Panc1 (cell line): ENCODE measurements at regions not wholly inside any gene's neighbourhood (a gene's known extent, or its start where the extent isn't known, plus 50 kb on each side); places are given as distances from the start of the nearest gene placed in this dataset.

Experiments used
- ATAC-seq: fragments of 200-7000 bp; cut with Tn5 transposase; 2 replicates; pipeline ENCODE4 v1.9.1; 2020; ENCODE audit warnings: mild to moderate bottlenecking, moderate library complexity
- BruUV-seq: library from RNA; stranded (reverse); fragments of 400-500 nt; replicated peaks from 2 replicates; lab custom pipeline; 2021; lab: Mats Ljungman, UMichigan
- CTCF ChIA-PET: fragments of 300-600 bp; sonication (Branson Sonifier 250); formaldehyde crosslinking; loops from one replicate; lab custom pipeline; 2022; ENCODE audit warnings: antibody characterized with exemption; lab: Charles Lee
- POLR2A ChIA-PET: fragments of 300-600 bp; sonication (Branson Sonifier 250); formaldehyde crosslinking; loops from one replicate; lab custom pipeline; 2022; ENCODE audit warnings: antibody characterized with exemption; lab: Charles Lee
- DNase-seq: peaks from one replicate; pipeline ENCODE4 v3.0.0-alpha.2; 2010; ENCODE audit warnings: low read depth, low spot score
- H3K27ac ChIP-seq: 2 replicates; pipeline ENCODE4 v1.5.1; 2011; ENCODE audit warnings: mild to moderate bottlenecking, low read length, inconsistent platforms
- H3K27me3 ChIP-seq: fragments of 200-500 bp; sonication (Bioruptor generic); 2 replicates; pipeline ENCODE4 v1.6.0; 2014; ENCODE audit warnings: low read length, inconsistent platforms; ENCODE audit not compliant: control insufficient read depth, insufficient read depth
- H3K36me3 ChIP-seq: fragments of 200-500 bp; sonication (Bioruptor generic); 2 replicates; pipeline ENCODE4 v1.5.1; 2014; ENCODE audit warnings: inconsistent platforms, mild to moderate bottlenecking, low read length, moderate library complexity; ENCODE audit not compliant: control insufficient read depth, insufficient read depth
- H3K4me1 ChIP-seq: 2 replicates; pipeline ENCODE4 v1.5.1; 2011; ENCODE audit warnings: inconsistent platforms, mild to moderate bottlenecking, low read length, moderate library complexity; ENCODE audit not compliant: control insufficient read depth, insufficient read depth
- H3K4me3 ChIP-seq, 2 experiments: 2 replicates each; pipeline ENCODE4 v1.5.1; 2011 to 2012; ENCODE audit warnings: low read depth in 2 of 2, low read length in 2 of 2, mild to moderate bottlenecking in 2 of 2, inconsistent platforms in 1 of 2, moderate library complexity in 1 of 2
- H3K9me3 ChIP-seq: fragments of 200-500 bp; sonication (Bioruptor generic); 2 replicates; pipeline ENCODE4 v1.5.1; 2014; ENCODE audit warnings: low read depth, mild to moderate bottlenecking, inconsistent platforms, low read length, moderate library complexity; ENCODE audit not compliant: control insufficient read depth, insufficient read depth
- POLR2AphosphoS5 ChIP-seq: IDR thresholded peaks from 2 replicates; pipeline ENCODE4 v1.6.1; 2012; ENCODE audit warnings: mild to moderate bottlenecking, low read depth, low read length, moderate library complexity
- REST ChIP-seq, 2 experiments: IDR thresholded peaks; 2 replicates each; pipeline ENCODE4 v1.6.1; 2011 to 2012; ENCODE audit warnings: low read depth in 2 of 2, control low read depth in 1 of 2, low read length in 1 of 2, mild to moderate bottlenecking in 1 of 2, moderate library complexity in 1 of 2; ENCODE audit not compliant: insufficient read depth in 1 of 2
- SIN3A ChIP-seq: IDR thresholded peaks from 2 replicates; pipeline ENCODE4 v1.6.1; 2012; ENCODE audit warnings: low read depth, mild to moderate bottlenecking, low read length, moderate library complexity, borderline replicate concordance; ENCODE audit not compliant: insufficient read depth
- TCF7L2 ChIP-seq: IDR thresholded peaks from 2 replicates; pipeline ENCODE4 v1.6.1; 2011; ENCODE audit warnings: mild to moderate bottlenecking, low read depth, low read length, inconsistent platforms
- in situ Hi-C: cut with HindIII; loops from 2 replicates; pipeline ENCODE4 v1.10.0; 2016; ENCODE audit warnings: low sequenced_read_pairs, low pct_unique_long_range_greater_than_20kb
- intact Hi-C: fragments of 100-400 bp; cut with micrococcal nuclease; formaldehyde crosslinking; loops from one replicate; pipeline ENCODE4 v1.10.0; 2022; ENCODE audit not compliant: unreplicated experiment
- TF ChIP-seq, protein P1 (sequence below): fragments of 450-650 bp; IDR thresholded peaks from 2 replicates; pipeline ENCODE4 v1.5.1; 2017; ENCODE audit warnings: mild to moderate bottlenecking

DNA sequence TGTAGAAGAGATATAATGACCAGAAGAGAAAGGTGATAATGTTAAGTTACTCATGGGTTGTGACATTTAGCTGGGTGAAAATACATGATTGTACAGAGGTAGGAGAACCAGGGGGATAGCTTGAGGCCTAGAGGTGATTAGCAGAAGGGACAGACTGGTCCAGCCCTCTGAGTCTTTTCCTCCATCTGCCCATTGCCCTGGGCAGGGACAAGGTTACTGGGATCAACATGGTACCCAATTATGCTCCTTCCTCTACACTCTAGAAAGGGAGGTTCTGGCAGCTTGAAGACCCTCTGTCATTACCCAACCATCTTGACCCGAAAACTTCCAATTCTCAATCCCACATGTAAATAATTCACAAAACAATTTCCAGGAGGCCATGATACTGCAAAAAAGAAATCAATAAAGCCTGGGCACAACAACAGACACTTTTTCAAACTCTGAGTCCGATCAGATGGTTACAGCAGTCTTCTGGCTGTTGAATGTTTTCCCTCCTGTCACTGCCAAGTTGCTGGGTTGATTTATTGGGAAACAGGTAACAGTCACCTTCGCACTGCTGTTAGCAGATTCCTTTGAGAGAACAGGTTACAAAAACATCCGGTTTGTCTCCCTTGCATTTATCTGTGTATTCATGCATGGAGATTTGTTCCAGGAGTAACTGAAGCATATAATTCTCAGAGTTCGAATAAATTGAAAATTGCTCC, 239.1 kb upstream of the HTR2A start:
- no peaks in the 10 kb centered on the region for H3K9me3 ChIP-seq
- intact Hi-C loops: no loop called here
- in situ Hi-C loops: no loop called here
- no peaks in the 10 kb centered on the region for H3K4me1 ChIP-seq
- no peaks in the 10 kb centered on the region for H3K36me3 ChIP-seq
- H3K4me3 ChIP-seq: no peak overlapping the region
- H3K27ac ChIP-seq: no peak overlapping the region
- ChIA-PET CTCF (no interaction called here), POLR2A (no interaction called here)
- DNase-seq (no peak), ATAC-seq (no peak)
- TF ChIP-seq POLR2AphosphoS5: no peak
- TF ChIP-seq, protein P1, sequence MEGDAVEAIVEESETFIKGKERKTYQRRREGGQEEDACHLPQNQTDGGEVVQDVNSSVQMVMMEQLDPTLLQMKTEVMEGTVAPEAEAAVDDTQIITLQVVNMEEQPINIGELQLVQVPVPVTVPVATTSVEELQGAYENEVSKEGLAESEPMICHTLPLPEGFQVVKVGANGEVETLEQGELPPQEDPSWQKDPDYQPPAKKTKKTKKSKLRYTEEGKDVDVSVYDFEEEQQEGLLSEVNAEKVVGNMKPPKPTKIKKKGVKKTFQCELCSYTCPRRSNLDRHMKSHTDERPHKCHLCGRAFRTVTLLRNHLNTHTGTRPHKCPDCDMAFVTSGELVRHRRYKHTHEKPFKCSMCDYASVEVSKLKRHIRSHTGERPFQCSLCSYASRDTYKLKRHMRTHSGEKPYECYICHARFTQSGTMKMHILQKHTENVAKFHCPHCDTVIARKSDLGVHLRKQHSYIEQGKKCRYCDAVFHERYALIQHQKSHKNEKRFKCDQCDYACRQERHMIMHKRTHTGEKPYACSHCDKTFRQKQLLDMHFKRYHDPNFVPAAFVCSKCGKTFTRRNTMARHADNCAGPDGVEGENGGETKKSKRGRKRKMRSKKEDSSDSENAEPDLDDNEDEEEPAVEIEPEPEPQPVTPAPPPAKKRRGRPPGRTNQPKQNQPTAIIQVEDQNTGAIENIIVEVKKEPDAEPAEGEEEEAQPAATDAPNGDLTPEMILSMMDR: no peak
- no TSS peak for BruUV-seq
- H3K27me3 ChIP-seq: no peaks in the 10 kb centered on the region

DNA sequence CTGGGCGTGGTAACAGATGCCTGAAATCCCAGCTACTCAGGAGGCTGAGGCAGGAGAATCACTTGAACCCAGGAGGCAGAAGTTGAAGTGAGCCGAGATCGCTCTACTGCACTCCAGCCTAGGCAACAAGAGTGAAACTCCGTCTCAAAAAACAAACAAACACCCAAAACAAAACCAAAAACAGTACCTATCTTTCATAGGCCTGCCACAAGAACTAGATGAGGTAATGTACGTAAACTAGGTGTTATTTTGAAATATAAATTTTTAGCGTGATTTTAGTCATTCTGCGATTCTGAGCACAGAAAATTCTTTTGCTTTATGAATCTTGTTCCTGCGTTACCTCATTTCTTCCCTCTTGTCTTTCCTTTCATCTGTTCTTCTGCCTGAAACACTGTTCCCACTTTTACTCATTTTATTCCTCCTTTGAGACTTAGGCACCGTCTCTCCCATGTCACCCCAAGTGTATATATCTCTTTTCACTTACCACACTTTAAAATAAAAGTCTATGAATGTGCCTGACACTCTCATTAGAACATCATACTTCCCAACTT, 238.2 kb upstream of the HTR2A start:
- H3K4me1 ChIP-seq: no peaks in the 10 kb centered on the region
- no peak for DNase-seq
- no peaks in the 10 kb centered on the region for H3K27me3 ChIP-seq
- ChIA-PET POLR2A (no interaction called here), CTCF (no interaction called here)
- no peak overlapping the region for H3K4me3 ChIP-seq
- H3K36me3 ChIP-seq: no peaks in the 10 kb centered on the region
- TF ChIP-seq POLR2AphosphoS5: no peak
- no peak for TF ChIP-seq TCF7L2
- TF ChIP-seq SIN3A: no peak
- no peak for TF ChIP-seq REST (IDR thresholded peaks at IDR 0.05; ENCODE audit: insufficient read depth in 1 of 2, low read depth in 2 of 2, low read length in 1 of 2)
- TF ChIP-seq, protein P1: no peak
- H3K27ac ChIP-seq: no peak overlapping the region
- no TSS peak for BruUV-seq
- no peaks in the 10 kb centered on the region for H3K9me3 ChIP-seq
- no peak for ATAC-seq
- intact Hi-C loops (no loop called here), in situ Hi-C loops (no loop called here)
